Stomach (tissue), 8 donors: ENCODE measurements at regions not wholly inside any gene's neighbourhood (a gene's known extent, or its start where the extent isn't known, plus 50 kb on each side); places are given as distances from the start of the nearest gene placed in this dataset.
"Not testable (repeated sequence)": the region's sequence is repeated elsewhere in the genome, so short reads cannot be mapped to it uniquely, and the experiment has no call there.

Experiments used
- DNase-seq, 2 donors: peaks; one replicate each; pipeline versions ENCODE4 v3.0.0 to v3.0.0-alpha.2; 2013 to 2019
- H3K27ac ChIP-seq, 5 donors: fragments of 200-600 bp in 4 of 5; sonication (generic) in 4 of 5; one replicate each; pipeline ENCODE4 v1.5.1; 2013 to 2019; ENCODE audit warnings: mild to moderate bottlenecking in 1 of 5, moderate library complexity in 1 of 5
- H3K27me3 ChIP-seq, 3 donors: fragments of 200-600 bp; sonication (generic); one replicate each; pipeline ENCODE4 v1.5.1; 2017 to 2019; ENCODE audit warnings: mixed run types in 1 of 3
- H3K36me3 ChIP-seq, 4 donors: fragments of 200-600 bp; sonication (generic); 1 replicate in 3 of 4; 2 replicates in 1 of 4; pipeline ENCODE4 v1.5.1; 2016 to 2019
- H3K4me1 ChIP-seq, 4 donors: fragments of 200-600 bp; sonication (generic); one replicate each; pipeline ENCODE4 v1.5.1; 2016 to 2019
- H3K4me3 ChIP-seq, 4 donors: fragments of 200-600 bp; sonication (generic) in 3 of 4; one replicate each; pipeline ENCODE4 v1.5.1; 2016 to 2019; ENCODE audit warnings: mild to moderate bottlenecking in 1 of 4
- H3K9me3 ChIP-seq, 4 donors: fragments of 200-600 bp; sonication (generic); one replicate each; pipeline ENCODE4 v1.5.1; 2016 to 2019
- EP300 ChIP-seq: sonication (generic); formaldehyde crosslinking; IDR thresholded peaks from one replicate; pipeline ENCODE4 v1.6.1; 2017; ENCODE audit warnings: antibody characterized with exemption
- POLR2A ChIP-seq, 4 donors: fragments of 450-650 bp; IDR thresholded peaks; one replicate each; pipeline ENCODE4 v1.6.1; 2016; ENCODE audit warnings: antibody characterized with exemption in 4 of 4, control low read depth in 2 of 4, mild to moderate bottlenecking in 1 of 4, moderate library complexity in 1 of 4
- POLR2AphosphoS5 ChIP-seq, 3 donors: sonication (generic); formaldehyde crosslinking; IDR thresholded peaks; one replicate each; pipeline ENCODE4 v1.6.1; 2016; ENCODE audit warnings: antibody characterized with exemption in 3 of 3
- WGBS, 5 donors: extraction: QIAGEN DNeasy Blood & Tissue Kit in 3 of 5; methylation state at CpG; one replicate each; pipeline versions ENCODE4 v1.1.5 to v1.1.7; 2013 to 2018; 5-methylcytosine and 5-hydroxymethylcytosine counted together
- intact Hi-C: fragments of 100-400 bp; cut with DNase I; formaldehyde crosslinking; loops from one replicate; pipeline ENCODE4 v1.15.1; 2023; ENCODE audit warnings: low total_unique reads
- TF ChIP-seq, protein P1 (sequence below), 7 experiments: fragments of 450-650 bp in 4 of 7; fragments of 200-600 bp in 3 of 7; sonication (generic) in 3 of 7; IDR thresholded peaks; one replicate each; pipeline ENCODE4 v1.5.1; 2016 to 2019; ENCODE audit warnings: antibody characterized with exemption in 7 of 7, control low read depth in 2 of 7, mild to moderate bottlenecking in 1 of 7
- donor health status: healthy with polysubstance abuse.
- donor health status: Bipolar disorder and iron deficiency.
- donor health status: healthy.

- 50 to 78% (median 62%) methylated on average over 11 of the region's 11 CpGs for WGBS, 5 donors
- Histone ChIP-seq H3K4me1 (no peaks in the 10 kb centered on the region), H3K27me3 (no peaks in the 10 kb centered on the region), H3K9me3 (no peaks in the 10 kb centered on the region), H3K36me3 (no peaks in the 10 kb centered on the region), H3K4me3 (no peak overlapping the region), H3K27ac (no peak overlapping the region)
- no peak for DNase-seq
- intact Hi-C loops, result no loop called here
- TF ChIP-seq, protein P1, sequence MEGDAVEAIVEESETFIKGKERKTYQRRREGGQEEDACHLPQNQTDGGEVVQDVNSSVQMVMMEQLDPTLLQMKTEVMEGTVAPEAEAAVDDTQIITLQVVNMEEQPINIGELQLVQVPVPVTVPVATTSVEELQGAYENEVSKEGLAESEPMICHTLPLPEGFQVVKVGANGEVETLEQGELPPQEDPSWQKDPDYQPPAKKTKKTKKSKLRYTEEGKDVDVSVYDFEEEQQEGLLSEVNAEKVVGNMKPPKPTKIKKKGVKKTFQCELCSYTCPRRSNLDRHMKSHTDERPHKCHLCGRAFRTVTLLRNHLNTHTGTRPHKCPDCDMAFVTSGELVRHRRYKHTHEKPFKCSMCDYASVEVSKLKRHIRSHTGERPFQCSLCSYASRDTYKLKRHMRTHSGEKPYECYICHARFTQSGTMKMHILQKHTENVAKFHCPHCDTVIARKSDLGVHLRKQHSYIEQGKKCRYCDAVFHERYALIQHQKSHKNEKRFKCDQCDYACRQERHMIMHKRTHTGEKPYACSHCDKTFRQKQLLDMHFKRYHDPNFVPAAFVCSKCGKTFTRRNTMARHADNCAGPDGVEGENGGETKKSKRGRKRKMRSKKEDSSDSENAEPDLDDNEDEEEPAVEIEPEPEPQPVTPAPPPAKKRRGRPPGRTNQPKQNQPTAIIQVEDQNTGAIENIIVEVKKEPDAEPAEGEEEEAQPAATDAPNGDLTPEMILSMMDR (IDR thresholded peaks at IDR 0.05), result no peak
- no peak for TF ChIP-seq POLR2A (IDR thresholded peaks at IDR 0.05)
- no peak for TF ChIP-seq POLR2AphosphoS5 (IDR thresholded peaks at IDR 0.05)
- TF ChIP-seq EP300, result no peak
Observed at GRCh38 chr18:23324056-23324811, 128.9 kb upstream of the RIOK3 start.

DNA sequence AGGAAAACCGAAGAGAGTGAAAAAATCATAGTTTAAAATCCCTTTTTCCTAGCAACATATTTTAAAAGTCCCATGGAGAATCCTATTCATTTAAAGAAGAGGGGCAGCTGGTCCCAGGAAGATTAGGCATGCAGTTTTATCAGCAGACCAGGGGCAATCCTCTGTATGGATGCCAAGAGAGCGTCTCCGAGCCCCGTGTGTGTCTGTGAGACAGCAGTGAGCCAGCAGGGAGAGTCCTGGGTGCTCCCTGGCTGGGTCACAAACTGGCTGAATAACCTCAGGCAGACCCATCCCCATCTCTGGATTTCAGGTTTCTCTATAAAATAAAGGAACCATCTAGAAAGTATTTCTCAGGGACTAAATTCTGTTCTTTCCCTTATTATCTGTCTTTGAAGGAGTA, 128.2 kb upstream of the RIOK3 start:
- TF ChIP-seq POLR2A (IDR thresholded peaks at IDR 0.05), result no peak
- TF ChIP-seq EP300, result no peak
- TF ChIP-seq POLR2AphosphoS5 (IDR thresholded peaks at IDR 0.05), result no peak
- TF ChIP-seq, protein P1 (IDR thresholded peaks at IDR 0.05), result no peak
- no peak overlapping the region for H3K27ac ChIP-seq
- DNase-seq, result no peak
- 75 to 91% (median 84%) methylated on average over 4 of the region's 4 CpGs for WGBS, 5 donors
- H3K9me3 ChIP-seq, result no peaks in the 10 kb centered on the region
- H3K36me3 ChIP-seq, result no peaks in the 10 kb centered on the region
- H3K4me3 ChIP-seq, result no peak overlapping the region
- H3K4me1 ChIP-seq, result no peaks in the 10 kb centered on the region
- H3K27me3 ChIP-seq, result no peaks in the 10 kb centered on the region
- intact Hi-C loops, result no loop called here

DNA sequence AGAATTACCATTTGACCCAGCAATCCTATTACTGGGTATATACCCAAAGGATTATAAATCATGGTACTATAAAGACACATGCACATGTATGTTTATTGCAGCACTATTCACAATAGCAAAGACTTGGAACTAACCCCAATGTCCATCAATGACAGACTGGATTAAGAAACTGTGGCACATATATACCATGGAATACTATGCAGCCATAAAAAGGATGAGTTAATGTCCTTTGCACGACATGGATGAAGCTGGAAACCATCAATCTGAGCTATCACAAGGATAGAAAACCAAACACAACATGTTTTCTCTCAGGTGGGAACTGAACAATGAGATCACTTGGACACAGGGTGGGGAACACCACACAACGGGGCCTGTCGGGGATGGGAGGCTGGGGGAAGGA, 123.4 kb upstream of the RIOK3 start:
- WGBS, 5 donors, result 92 to 96% (median 95%) methylated on average over 3 of the region's 3 CpGs
- DNase-seq, H3K27ac ChIP-seq, H3K9me3 ChIP-seq, H3K4me1 ChIP-seq, H3K4me3 ChIP-seq, intact Hi-C loops, H3K27me3 ChIP-seq, H3K36me3 ChIP-seq: not testable (repeated sequence)

DNA sequence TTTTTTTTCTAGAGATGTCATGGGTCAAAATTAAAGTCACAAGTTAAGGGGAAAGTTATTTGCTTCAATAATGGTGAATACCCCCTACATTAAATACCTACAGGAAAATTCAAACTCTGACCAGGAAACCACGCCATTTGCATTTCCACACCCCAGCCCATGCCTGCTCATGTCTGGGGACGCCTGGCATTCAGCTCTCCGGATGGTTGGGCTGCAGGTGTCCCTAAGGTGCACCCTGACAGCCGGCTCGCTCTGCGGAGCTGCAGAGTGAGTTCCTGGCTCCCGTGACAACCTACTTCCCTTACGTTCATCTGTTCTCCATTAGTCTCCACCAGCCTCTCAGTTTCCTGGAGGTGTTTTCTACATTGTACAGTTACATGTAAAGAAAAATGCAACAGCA, 122.7 kb upstream of the RIOK3 start:
- TF ChIP-seq, protein P1 (IDR thresholded peaks at IDR 0.05), result no peak
- TF ChIP-seq EP300 (no peak), POLR2AphosphoS5 (IDR thresholded peaks at IDR 0.05) (no peak), POLR2A (IDR thresholded peaks at IDR 0.05) (no peak)
- no peak for DNase-seq
- intact Hi-C loops, result no loop called here
- Histone ChIP-seq H3K9me3 (no peaks in the 10 kb centered on the region), H3K27me3 (no peaks in the 10 kb centered on the region), H3K4me1 (no peaks in the 10 kb centered on the region), H3K27ac (no peak overlapping the region), H3K36me3 (no peaks in the 10 kb centered on the region), H3K4me3 (no peak overlapping the region)
- WGBS, 5 donors, result 90 to 98% (median 97%) methylated on average over 8 of the region's 8 CpGs

- Histone ChIP-seq H3K4me3 (no peak overlapping the region), H3K9me3 (no peaks in the 10 kb centered on the region), H3K36me3 (no peaks in the 10 kb centered on the region), H3K4me1 (no peaks in the 10 kb centered on the region), H3K27me3 (no peaks in the 10 kb centered on the region), H3K27ac (peak overlapping the region; percentile 24 to 60 (median 46))
- intact Hi-C loops, result no loop called here
- TF ChIP-seq, protein P1 (IDR thresholded peaks at IDR 0.05), result peak in 1 of 7 experiments; percentile 8
- TF ChIP-seq POLR2A (IDR thresholded peaks at IDR 0.05), result no peak
- TF ChIP-seq POLR2AphosphoS5 (IDR thresholded peaks at IDR 0.05), result no peak
- no peak for TF ChIP-seq EP300
- WGBS, 5 donors, result 43 to 74% (median 55%) methylated on average over 22 of the region's 22 CpGs
- DNase-seq, result peak; percentile 60 to 78
Observed at GRCh38 chr18:23331091-23331920, 121.8 kb upstream of the RIOK3 start.
